HepG2 (cell line): ENCODE measurements at regions not wholly inside any gene's neighbourhood (a gene's known extent, or its start where the extent isn't known, plus 50 kb on each side); places are given as distances from the start of the nearest gene placed in this dataset.

ENCODE experiments used
- ARID3A ChIP-seq: IDR thresholded peaks from 2 replicates; pipeline ENCODE4 v1.6.1; 2012; ENCODE audit warnings: low read depth, low read length, improper control_type of control experiment
- BCL6 ChIP-seq: IDR thresholded peaks from 2 replicates; pipeline ENCODE4 v1.6.1; 2016; ENCODE audit warnings: missing genetic modification reagents, missing compliant biosample characterization
- BCLAF1 ChIP-seq: fragments of 450-650 bp; IDR thresholded peaks from 2 replicates; pipeline ENCODE4 v1.6.1; 2017; ENCODE audit warnings: mild to moderate bottlenecking
- GATAD2A ChIP-seq: IDR thresholded peaks from 2 replicates; pipeline ENCODE4 v1.6.1; 2016
- HNF4G ChIP-seq, 2 experiments: sonication (generic) in 1 of 2; formaldehyde crosslinking in 1 of 2; IDR thresholded peaks; 2 replicates each; pipeline versions ENCODE4 v1.4.0 to v1.6.1; 2011 to 2020; ENCODE audit warnings: borderline replicate concordance in 2 of 2, low read depth in 2 of 2, mild to moderate bottlenecking in 2 of 2, low read length in 1 of 2, missing genetic modification reagents in 1 of 2, moderate library complexity in 1 of 2
- KDM5B ChIP-seq: sonication (generic); formaldehyde crosslinking; IDR thresholded peaks from 2 replicates; pipeline ENCODE4 v1.4.0; 2020; ENCODE audit warnings: missing genetic modification reagents, mild to moderate bottlenecking, borderline replicate concordance
- MED1 ChIP-seq: sonication (generic); formaldehyde crosslinking; IDR thresholded peaks from 2 replicates; pipeline ENCODE4 v1.4.0; 2020; ENCODE audit warnings: missing genetic modification reagents
- NR1H2 ChIP-seq: sonication (generic); formaldehyde crosslinking; IDR thresholded peaks from 2 replicates; pipeline ENCODE4 v1.8.1; 2022; ENCODE audit warnings: low read depth, missing genetic modification reagents, borderline replicate concordance
- PAXIP1 ChIP-seq: sonication (generic); formaldehyde crosslinking; conservative IDR thresholded peaks from 2 replicates; pipeline ENCODE4 v1.4.0; 2020; ENCODE audit warnings: mild to moderate bottlenecking, missing genetic modification reagents, moderate library complexity
- RFX3 ChIP-seq: IDR thresholded peaks from 2 replicates; pipeline ENCODE4 v1.6.1; 2016; ENCODE audit warnings: missing biosample characterization, missing genetic modification reagents
- TFDP2 ChIP-seq: sonication (generic); formaldehyde crosslinking; IDR thresholded peaks from 2 replicates; pipeline ENCODE4 v1.4.0; 2020; ENCODE audit warnings: missing genetic modification reagents
- ZBTB44 ChIP-seq: sonication (generic); formaldehyde crosslinking; IDR thresholded peaks from 2 replicates; pipeline ENCODE4 v1.4.0; 2020; ENCODE audit warnings: missing genetic modification reagents
- ZNF264 ChIP-seq: sonication (generic); formaldehyde crosslinking; IDR thresholded peaks from 2 replicates; pipeline ENCODE4 v1.4.0; 2020; ENCODE audit warnings: missing genetic modification reagents
- ZNF362 ChIP-seq: sonication (generic); formaldehyde crosslinking; IDR thresholded peaks from 2 replicates; pipeline ENCODE4 v1.4.0; 2020; ENCODE audit warnings: missing genetic modification reagents, mild to moderate bottlenecking, borderline replicate concordance
- ZNF569 ChIP-seq: sonication (generic); formaldehyde crosslinking; IDR thresholded peaks from 2 replicates; pipeline ENCODE4 v1.5.0; 2020; ENCODE audit warnings: mild to moderate bottlenecking, missing genetic modification reagents, moderate library complexity, borderline replicate concordance
- ZNF784 ChIP-seq: sonication (generic); formaldehyde crosslinking; IDR thresholded peaks from 2 replicates; pipeline ENCODE4 v1.5.1; 2020; ENCODE audit warnings: missing genetic modification reagents, mild to moderate bottlenecking, borderline replicate concordance

GRCh38 chr5:116769470-116769869 is 194.8 kb upstream of the SEMA6A start (continued):
- no peak for TF ChIP-seq ZBTB44
- TF ChIP-seq GATAD2A (CRISPR knock-in tag) = 0 out of 2 replicates have a peak, but pooled peaks have one; percentile 30
- peak; percentile 76; the same call in 1 of the 2 replicates for TF ChIP-seq ZNF362 (CRISPR knock-in tag)
- TF ChIP-seq ZNF784 = no peak
- no peak for TF ChIP-seq BCLAF1
- TF ChIP-seq ARID3A = peak; percentile 63
- TF ChIP-seq MED1 (CRISPR knock-in tag) = 0 out of 2 replicates have a peak, but pooled peaks have one; percentile 12
- no peak for TF ChIP-seq ZNF569 (CRISPR knock-in tag)
- TF ChIP-seq KDM5B (CRISPR knock-in tag) = no peak
- TF ChIP-seq BCL6 (CRISPR knock-in tag) = no peak
- TF ChIP-seq RFX3 (CRISPR knock-in tag) = no peak
- no peak for TF ChIP-seq ZNF264 (CRISPR knock-in tag)
- TF ChIP-seq TFDP2 (CRISPR knock-in tag) = no peak
- TF ChIP-seq HNF4G (IDR thresholded peaks at IDR 0.05; ENCODE audit: borderline replicate concordance, low read depth, low read length) = peak; percentile 27; the same call in 1 of the 2 replicates
- TF ChIP-seq HNF4G (CRISPR knock-in tag; IDR thresholded peaks at IDR 0.05; ENCODE audit: borderline replicate concordance, low read depth) = no peak
- TF ChIP-seq PAXIP1 (CRISPR knock-in tag) = peak; percentile 38; the same call in 1 of the 2 replicates
- TF ChIP-seq NR1H2 (CRISPR knock-in tag) = no peak
